Esophagus muscularis mucosa (tissue), 3 donors: ENCODE measurements at regions not wholly inside any gene's neighbourhood (a gene's known extent, or its start where the extent isn't known, plus 50 kb on each side); places are given as distances from the start of the nearest gene placed in this dataset.

ENCODE experiments used
- EP300 ChIP-seq: sonication (generic); formaldehyde crosslinking; IDR thresholded peaks from one replicate; pipeline ENCODE4 v1.6.1; 2017; ENCODE audit warnings: antibody characterized with exemption
- TF ChIP-seq, protein P1 (sequence below), 3 experiments: fragments of 200-600 bp in 2 of 3; fragments of 450-650 bp in 1 of 3; sonication (generic) in 2 of 3; IDR thresholded peaks; one replicate each; pipeline ENCODE4 v1.5.1; 2017 to 2019; ENCODE audit warnings: antibody characterized with exemption in 3 of 3, mild to moderate bottlenecking in 2 of 3, moderate library complexity in 1 of 3

DNA sequence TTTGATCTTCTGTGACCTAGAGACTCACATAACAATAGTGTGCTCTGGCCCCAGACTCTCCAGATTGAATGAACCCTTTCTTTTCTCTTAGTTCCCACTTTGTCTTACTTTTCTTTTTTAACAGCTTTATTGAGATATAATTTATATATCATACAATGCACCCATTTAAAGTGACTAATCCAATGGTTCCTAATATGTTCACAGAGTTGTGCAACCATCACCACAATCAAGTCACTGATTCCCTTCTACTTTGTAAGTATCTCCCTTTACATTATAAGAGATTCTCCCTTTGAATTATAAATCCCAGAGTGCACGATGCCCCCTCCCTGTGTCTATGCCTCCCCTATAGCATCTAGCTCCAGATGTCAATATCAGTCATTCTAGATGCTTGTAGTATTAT lies 172.4 kb downstream of the HINT1 start:
- TF ChIP-seq, protein P1, sequence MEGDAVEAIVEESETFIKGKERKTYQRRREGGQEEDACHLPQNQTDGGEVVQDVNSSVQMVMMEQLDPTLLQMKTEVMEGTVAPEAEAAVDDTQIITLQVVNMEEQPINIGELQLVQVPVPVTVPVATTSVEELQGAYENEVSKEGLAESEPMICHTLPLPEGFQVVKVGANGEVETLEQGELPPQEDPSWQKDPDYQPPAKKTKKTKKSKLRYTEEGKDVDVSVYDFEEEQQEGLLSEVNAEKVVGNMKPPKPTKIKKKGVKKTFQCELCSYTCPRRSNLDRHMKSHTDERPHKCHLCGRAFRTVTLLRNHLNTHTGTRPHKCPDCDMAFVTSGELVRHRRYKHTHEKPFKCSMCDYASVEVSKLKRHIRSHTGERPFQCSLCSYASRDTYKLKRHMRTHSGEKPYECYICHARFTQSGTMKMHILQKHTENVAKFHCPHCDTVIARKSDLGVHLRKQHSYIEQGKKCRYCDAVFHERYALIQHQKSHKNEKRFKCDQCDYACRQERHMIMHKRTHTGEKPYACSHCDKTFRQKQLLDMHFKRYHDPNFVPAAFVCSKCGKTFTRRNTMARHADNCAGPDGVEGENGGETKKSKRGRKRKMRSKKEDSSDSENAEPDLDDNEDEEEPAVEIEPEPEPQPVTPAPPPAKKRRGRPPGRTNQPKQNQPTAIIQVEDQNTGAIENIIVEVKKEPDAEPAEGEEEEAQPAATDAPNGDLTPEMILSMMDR (IDR thresholded peaks at IDR 0.05) = no peak
- no peak for TF ChIP-seq EP300
